ENCODE measurements at regions not wholly inside any gene's neighbourhood (a gene's known extent, or its start where the extent isn't known, plus 50 kb on each side); places are given as distances from the start of the nearest gene placed in this dataset.
A peak's percentile ranks its signal among the peaks of the same experiment; 100 is the strongest.

GRCh38 chr2:207300817-207301216 lies 135.1 kb upstream of the KLF7 start (continued):
- TF ChIP-seq DIDO1 (tag; IDR thresholded peaks at IDR 0.05; ENCODE audit: low read depth) (no peak), LARP7 (IDR thresholded peaks at IDR 0.05) (no peak), FOXM1 (IDR thresholded peaks at IDR 0.05; ENCODE audit: low read depth) (no peak), FOXM1 (CRISPR knock-in tag; IDR thresholded peaks at IDR 0.05; ENCODE audit: low read depth) (no peak), ZNF354B (CRISPR knock-in tag; IDR thresholded peaks at IDR 0.05) (no peak)

GRCh38 chr2:207304761-207305160 lies 139.0 kb upstream of the KLF7 start:
- Histone ChIP-seq H3K4me1 (replicated peaks in 1 of 2; ENCODE audit: control insufficient read depth in 2 of 2, insufficient read depth in 2 of 2, low read length in 2 of 2) (no peaks in the 10 kb centered on the region), H3K4me2 (ENCODE audit: insufficient read depth, low read length) (no peak overlapping the region), H3K9me3 (replicated peaks; ENCODE audit: control insufficient read depth, insufficient read depth, low read depth, low read length) (no peaks in the 10 kb centered on the region), H3K9ac (ENCODE audit: insufficient read depth in 1 of 2, low read depth in 2 of 2, low read length in 2 of 2) (no peak overlapping the region), H3K27me3 (ENCODE audit: control insufficient read depth in 2 of 2, insufficient read depth in 2 of 2, low read length in 2 of 2) (no peaks in the 10 kb centered on the region), H3K9me1 (ENCODE audit: control insufficient read depth, insufficient read depth, low read length) (no peaks in the 10 kb centered on the region), H4K20me1 (replicated peaks; ENCODE audit: control insufficient read depth, insufficient read depth, low read length) (no peaks in the 10 kb centered on the region), H2AFZ (ENCODE audit: low read depth, low read length) (no peak overlapping the region), H3K27ac (ENCODE audit: extremely low read depth, low read depth, low read length) (no peak overlapping the region), H3K36me3 (ENCODE audit: control insufficient read depth, insufficient read depth, low read length) (no peaks in the 10 kb centered on the region), H3K4me3 (no peak overlapping the region), H3K79me2 (ENCODE audit: control insufficient read depth, insufficient read depth, low read length) (no peaks in the 10 kb centered on the region)
- ChIA-PET POLR2A (no interaction called here), CTCF (ENCODE audit: low intra/inter-chr PET ratio) (no interaction called here)
- BruUV-seq (replicated peaks) = no TSS peak
- in situ Hi-C loops (cut with MboI) (no loop called here), intact Hi-C loops (cut with micrococcal nuclease) (no loop called here)
- ATAC-seq (no peak), DNase-seq (ENCODE audit: extremely low read depth in 1 of 4, low spot score in 3 of 4) (no peak), FAIRE-seq (no peak)
- TF ChIP-seq SREBF1 (IDR thresholded peaks at IDR 0.05; ENCODE audit: borderline replicate concordance, low read depth, low read length) = no peak
- TF ChIP-seq GABPA (tag; conservative IDR thresholded peaks at IDR 0.05; ENCODE audit: low read depth) = peak; percentile 36
- peak; percentile 81 for TF ChIP-seq ZNF384 (IDR thresholded peaks at IDR 0.05; ENCODE audit: low read depth, low read length)
- no peak for TF ChIP-seq NONO (IDR thresholded peaks at IDR 0.05; ENCODE audit: low read depth in 2 of 2, low read length in 1 of 2)
- TF ChIP-seq SAFB2 (IDR thresholded peaks at IDR 0.05; ENCODE audit: borderline replicate concordance, low read depth, low read length, severe bottlenecking) = no peak
- TF ChIP-seq TARDBP (IDR thresholded peaks at IDR 0.05) = no peak
- TF ChIP-seq ZNF551 (CRISPR knock-in tag; IDR thresholded peaks at IDR 0.05) = no peak
- 10% methylated on average over 4 of the region's 5 CpGs for WGBS (ENCODE audit: insufficient coverage, low coverage, missing lambda C conversion rate)

Data from K562 (cell line).